ENCODE measurements at regions not wholly inside any gene's neighbourhood (a gene's known extent, or its start where the extent isn't known, plus 50 kb on each side); places are given as distances from the start of the nearest gene placed in this dataset.

DNA sequence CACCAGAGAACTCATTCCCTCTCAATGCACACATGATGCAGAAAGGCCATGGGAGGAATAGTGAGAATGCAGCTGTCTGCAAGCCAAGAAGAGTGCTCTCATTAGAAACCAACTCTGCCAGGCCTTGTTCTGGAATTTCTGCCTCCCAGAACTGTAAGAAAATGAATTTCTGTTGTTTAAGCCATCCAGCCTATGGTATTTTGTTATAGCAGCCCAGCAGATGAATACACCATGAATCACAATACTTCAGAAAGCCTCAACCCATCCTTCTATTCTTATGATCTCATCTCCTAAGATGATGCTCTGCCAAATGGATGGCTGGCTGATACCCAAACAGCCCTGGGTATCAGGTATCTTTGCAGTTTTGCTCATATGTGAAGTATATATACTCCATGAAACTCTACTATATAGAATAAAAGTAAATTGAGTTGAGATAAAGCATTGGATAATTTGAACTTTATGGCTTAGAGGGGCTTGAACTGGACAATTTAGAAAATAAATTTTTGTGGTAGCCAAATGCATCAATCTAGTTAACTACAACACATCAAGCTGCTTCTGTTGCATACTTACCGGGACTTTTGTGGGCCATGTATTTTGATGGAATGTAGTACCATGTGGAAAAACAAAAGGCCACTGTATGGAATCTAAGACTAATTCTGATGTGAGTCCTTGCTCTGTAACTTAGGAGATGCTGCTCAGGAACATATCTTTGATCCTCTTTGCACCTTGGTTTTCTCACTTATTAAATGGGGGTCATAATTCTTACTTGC is 245.9 kb downstream of the HS3ST1 start:
- DNase-seq (ENCODE audit: low spot score): no peak

DNA sequence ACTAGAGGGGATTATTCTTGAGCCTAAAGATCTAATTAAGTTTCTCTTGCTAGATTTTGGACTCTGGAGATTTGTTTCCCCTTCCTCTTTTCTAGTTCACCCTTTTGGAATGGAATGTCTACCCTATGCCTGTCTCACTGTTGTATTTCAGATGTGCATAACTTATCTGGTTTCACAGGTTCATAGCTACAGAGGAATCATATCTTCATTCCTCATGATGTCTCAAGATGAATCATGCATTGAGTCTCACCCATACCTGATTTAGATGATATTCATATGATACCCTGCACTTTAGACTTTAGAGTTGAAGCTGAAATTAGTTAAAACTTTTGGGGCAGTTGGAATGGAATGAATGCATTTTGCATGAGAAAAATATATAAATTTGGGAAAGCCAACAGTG is 246.7 kb downstream of the HS3ST1 start:
- no peak for DNase-seq (ENCODE audit: low spot score)

DNA sequence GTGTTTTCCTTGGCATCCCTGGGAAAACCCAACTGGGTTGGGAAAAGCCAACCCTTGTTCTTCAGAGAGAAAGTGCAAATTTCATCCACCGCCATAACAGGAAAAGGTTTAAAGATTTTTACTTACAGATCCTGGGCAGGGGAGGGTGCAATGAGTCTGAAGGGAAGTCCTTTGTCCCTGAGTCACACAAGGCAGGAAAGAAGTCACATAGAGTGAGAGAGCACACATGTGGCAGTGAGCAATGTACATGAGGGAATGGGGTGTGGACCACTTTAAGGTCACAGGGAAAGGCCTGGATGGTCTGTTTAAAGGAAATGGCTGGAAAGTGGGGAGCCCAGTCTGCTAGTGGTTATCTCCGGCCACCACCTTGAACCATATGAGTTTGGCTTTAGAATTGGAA is 248.9 kb downstream of the HS3ST1 start:
- DNase-seq (ENCODE audit: low spot score): no peak

DNA sequence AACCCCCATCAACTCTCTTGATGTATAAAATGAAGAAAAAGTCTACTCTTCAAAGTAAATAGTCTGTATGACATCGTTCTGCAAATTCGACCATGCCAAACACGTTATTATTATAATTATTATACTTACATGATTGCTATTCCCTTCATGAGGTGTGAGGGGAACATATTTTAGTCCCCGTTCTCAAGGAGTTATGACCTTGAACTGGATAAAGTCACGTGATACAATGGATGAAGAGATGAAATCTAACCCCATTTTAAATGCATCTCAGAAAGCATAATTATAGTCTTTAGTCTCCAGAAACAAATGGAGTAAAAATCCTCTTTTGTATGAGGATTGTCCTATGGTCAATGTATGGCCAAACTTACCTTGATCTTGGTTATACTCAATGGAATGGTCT is 250.3 kb downstream of the HS3ST1 start:
- no peak for DNase-seq (ENCODE audit: low spot score)

DNA sequence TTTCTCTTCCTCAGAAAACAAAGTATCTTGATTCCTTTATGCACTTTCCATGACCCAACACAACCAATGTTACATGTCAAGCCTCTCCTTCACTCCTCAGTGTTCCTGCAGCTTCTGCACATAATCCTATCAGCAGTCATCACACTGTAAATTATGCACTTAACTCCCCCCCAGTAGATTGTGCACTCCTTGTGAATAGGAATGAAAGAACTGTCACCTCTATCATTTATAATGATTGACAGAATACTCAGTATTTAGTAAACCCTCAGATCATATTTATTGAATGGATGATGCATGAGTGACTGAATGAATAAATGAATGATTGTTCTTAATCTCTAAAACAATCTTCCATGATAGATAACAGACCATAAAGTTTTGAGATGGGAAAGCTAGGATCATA is 253.3 kb downstream of the HS3ST1 start:
- no peak for DNase-seq (ENCODE audit: low spot score)

DNA sequence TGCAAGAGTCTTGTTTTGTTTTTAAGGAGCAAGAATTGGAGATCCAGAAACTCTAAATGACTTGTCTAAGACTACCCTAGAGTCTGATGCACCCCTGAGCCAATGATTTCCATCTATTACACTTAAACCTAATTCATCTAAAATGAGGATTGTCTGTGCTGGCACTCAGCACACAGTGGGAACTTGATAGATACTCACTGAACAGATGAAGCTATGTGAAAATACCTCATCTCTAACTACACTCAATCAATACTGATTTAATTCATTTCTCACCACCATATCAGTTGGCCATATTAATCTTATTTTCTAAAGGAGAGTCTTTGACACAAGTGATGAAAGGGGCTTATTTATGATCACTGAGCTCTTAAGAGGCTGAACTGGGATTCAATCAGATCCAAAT is 262.1 kb downstream of the HS3ST1 start:
- DNase-seq (ENCODE audit: low spot score): no peak

DNA sequence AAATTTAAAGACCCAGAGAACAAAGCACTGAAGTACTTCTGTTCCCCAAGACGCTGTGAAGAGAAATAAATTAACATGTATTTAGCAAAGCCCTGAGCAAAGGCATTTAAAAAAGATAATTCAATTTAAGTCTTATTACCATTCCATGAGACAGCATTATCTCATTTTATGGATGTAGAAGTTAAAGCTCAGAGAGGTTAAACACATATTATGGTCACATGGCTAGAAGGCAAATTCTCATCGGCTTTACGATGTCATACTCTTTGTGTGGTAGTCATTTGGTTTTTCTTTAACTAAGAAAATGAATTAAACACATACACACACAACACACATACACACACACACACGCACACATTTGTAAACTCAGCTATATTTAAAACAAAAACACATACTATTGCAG is 262.7 kb downstream of the HS3ST1 start:
- DNase-seq (ENCODE audit: low spot score): no peak

DNA sequence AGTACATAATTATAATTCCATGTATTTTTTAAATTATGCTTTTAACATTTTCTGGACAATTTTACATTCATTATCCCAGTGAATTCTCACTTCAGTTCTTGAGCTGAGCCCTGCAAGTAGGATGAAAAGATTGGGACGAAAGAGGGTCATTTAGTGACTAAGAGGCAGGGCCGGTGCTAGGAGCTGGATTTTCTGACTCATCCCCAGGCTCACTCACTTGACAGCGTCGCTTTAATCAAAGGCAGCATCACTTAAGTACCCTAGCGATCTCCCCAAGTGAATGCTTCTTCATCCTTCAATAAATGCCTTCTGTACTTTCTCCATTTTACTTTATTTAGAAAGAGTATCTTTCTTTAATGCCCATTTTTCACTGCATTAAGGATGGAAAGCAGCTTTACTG is 263.6 kb downstream of the HS3ST1 start:
- DNase-seq (ENCODE audit: low spot score): no peak

DNA sequence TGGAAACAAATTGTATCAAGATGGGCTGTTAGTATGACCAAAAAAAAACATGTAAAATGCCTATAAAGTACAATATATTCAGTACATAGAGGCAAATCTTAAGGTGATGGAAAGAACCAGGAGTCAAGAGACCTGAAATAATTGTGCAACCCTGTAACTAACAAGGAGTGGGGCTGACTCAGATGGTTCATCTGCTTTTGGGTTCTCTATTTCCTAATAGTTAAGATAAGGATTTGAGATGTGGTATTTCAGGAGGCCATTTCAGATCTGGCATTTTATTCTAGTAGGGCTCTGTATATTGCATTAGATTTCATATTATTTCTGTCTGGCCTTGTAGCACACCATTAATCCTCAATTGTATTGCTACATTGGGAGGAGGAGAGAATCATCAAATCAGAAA is 268.4 kb downstream of the HS3ST1 start:
- DNase-seq (ENCODE audit: low spot score): no peak

DNA sequence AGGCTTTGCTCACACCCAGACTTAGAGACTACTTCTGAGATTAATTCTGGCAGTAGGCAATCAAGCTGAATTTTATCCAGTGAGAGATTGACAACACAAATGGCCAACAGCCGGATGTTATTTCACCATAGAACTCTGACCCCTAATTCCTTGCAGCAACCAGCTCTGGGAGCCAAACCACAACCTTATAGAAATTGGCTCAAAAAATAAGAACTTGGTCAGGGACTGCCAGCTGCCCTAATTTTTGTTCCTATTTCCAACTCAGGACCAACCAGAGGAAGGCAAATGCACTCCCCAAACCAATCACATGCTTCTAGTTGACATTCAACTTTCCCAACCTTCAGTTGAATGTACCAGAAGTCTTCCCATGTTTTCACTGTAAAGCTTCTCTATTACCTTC is 269.7 kb downstream of the HS3ST1 start:
- no peak for DNase-seq (ENCODE audit: low spot score)

DNA sequence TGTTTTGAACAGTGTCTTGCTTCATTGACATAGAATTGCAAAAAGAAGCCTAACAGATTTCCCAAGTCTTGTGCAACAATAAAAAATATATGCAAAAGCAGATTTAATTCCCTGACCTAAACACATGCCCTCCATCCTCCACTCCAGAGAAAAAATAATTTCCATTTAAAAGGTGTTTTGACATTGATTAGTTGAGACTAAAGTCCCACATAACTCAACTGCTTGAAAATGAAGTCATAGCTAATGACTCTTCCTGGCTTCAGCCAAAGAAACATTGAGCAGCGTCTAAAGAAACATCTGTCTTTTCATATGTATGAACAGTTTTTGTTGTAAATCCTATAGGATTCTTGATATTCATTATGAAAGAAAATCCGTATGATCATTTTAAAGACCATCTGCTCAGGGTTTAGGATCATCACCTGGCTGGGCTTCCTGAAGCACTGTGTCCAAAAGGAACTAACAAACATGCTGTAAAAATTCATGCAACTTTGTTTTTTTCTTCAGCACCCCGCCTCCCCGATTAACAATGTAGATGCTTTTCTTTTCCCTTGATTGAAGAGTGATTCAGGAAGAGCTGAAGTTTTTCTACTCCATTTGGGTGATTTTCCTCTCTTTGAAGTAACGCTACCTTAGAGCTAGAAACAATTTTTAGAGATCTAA is 273.4 kb downstream of the HS3ST1 start:
- no peak for DNase-seq (ENCODE audit: low spot score)

DNA sequence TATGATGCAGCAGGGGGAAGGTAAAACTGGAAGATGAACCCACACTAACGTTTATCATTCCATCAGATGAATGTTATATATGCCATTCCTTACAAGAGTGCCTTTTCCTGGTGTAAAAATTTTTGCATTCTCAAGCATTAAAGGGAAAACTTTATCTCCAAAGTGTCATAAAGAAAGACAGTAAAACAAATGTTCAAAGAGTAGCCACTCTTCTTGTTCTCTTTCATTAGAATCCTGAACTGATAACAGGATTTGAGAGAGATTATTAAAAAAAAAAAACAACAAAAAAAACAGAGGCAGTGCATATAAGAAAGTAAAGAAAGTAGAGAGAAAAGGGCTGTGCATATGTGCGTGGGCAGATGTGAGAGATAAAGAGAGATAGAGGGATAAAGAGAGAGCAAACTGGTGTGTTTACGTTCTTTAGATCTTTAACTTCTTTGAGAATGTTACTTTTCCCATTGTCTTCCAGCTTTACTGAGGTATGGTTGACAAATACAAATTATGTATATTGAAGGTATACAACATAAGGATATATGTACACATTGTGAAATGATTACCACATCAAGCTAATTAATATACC is 275.4 kb downstream of the HS3ST1 start:
- DNase-seq (ENCODE audit: low spot score): no peak

DNA sequence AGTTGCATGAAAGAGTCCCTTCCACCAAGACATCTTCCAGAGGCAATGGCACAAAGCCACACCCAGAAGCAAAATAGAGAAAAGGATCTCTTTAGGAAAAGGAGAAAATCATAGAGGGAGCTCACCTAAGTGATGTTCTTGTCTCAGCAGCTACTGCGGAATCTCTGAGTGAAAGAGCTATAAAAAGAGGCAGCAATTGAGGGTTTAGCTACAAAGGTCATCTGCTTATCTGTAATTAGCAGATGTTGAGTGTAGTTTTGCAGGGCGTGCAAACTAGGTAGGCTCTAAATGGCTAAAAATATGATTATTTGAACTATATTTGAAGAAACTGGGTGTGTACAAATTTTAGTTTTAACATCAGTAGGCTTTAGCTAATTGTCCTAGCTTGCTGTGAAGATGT is 276.0 kb downstream of the HS3ST1 start:
- no peak for DNase-seq (ENCODE audit: low spot score)

DNA sequence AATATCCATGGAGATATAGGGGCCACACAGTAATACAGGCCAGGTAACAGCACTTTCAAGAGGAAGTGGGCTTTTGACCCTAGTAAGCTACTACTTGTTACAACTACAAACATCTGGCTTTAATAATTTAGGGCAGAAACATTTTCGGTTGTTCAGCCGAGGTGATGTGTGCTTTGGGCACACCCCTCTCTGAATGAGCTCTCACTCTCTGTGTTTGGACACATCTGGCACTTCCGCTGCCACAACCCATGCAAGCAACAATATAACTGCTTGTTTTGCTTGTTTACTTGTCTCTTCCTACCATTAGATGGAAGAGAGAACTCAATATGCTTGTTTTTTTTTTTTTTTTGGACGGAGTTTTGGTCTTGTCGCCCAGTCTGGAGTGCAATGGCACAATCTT is 277.2 kb downstream of the HS3ST1 start:
- no peak for DNase-seq (ENCODE audit: low spot score)

DNA sequence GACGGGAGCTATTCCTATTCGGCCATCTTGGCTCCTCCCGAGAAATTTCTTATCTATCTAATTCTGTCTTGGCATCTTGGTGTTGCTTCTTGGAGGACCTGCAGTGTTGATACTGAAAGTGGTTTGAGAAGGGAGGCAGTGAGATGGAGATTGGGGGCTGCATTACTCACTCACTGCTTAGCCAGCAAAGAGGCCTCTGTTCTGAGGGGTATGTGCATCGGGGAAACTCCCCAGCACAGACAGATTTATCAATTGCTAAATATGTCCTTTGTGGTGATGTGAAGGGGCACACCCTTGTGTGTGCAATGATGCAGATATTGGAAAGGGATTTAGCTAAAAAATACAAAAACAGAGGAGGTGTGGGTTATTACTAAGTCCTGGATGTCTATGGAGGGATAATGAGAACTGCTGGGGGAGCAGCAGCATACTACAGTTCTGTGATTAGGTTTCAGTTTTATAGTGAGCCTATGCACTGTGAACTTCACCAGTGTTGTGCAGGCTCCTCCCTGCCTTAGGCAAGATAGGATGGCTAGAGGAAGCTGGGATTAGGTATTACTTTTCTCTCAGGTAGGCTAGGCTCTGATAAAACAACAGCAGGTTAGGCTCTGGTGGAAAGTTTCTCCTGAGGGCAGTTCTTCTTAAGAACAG is 279.0 kb downstream of the HS3ST1 start:
- DNase-seq (ENCODE audit: low spot score): no peak

DNA sequence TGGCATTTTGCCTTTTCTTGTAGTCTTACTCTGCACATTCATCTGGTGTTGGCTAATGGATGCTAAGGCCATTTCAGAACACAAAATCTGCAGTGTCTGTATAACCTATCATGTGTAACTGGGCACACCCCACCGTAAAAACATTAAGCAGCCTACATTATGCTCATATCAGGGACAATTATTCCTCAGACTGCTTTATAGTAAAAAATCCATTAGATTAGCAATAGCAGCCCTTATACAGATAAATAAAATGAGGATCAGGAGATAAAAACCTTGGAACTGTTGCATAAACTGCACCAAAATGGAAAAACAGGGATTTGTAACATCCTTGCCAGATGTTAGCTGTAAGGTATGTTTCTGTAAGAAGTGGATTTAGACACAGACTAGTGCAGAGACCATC is 288.8 kb downstream of the HS3ST1 start:
- DNase-seq (ENCODE audit: low spot score): no peak

DNA sequence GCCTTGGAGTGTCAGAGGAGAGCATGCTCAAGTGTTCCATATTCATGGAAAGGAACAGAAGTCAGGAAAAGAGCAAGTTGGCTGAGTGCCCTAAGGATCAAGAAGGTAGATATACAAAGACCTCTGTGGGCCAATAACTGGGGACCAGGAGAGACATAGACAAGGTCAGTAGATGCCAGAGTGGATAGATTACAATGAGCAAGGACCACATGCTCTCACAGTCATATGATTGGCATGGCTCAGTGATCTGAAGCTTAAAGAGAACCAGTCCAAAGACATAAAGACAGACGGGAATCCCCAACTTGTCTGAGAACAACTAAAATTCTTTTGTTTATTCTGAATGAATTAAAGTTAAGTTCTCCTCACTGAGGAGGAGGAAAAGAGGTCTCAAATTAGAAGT is 289.7 kb downstream of the HS3ST1 start:
- DNase-seq (ENCODE audit: low spot score): no peak

DNA sequence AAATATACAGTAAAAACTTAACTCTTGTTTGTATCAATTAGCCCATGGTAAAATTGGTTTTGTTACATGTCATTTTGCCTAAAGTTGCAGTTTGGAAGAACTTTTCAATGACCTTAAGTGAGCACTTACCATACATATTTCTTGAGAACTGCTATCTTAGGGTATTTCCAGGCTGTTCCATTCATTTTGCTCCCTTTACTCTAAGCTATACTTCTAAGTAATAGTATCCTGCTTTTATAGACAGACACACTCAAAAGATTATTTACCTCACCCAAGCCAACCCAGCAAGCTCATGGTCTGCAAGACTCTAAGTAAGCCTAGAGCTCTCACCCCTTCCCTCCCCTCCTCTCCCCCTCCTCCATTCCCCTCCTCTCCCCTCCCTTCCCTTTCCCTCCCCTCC is 294.0 kb downstream of the HS3ST1 start:
- DNase-seq (ENCODE audit: low spot score): no peak

DNA sequence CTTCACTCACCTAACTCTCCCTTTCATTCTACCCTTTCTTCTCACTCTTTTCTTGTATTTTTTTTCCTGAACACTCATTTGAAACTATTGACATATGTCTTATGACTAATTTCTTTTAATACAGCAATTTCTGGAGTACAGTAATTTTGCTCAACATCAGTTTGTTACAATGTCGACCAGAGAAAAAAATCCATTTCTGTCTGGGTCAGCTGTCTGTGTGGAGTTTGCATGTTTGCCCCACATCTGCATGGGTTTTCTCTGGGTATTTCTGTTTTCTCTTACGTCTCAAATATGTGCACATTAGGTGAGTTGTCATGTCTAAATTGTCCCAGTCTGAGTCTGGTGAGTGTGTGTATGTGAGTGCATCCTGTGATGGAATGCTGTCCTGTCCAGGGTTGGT is 294.8 kb downstream of the HS3ST1 start:
- no peak for DNase-seq (ENCODE audit: low spot score)

DNA sequence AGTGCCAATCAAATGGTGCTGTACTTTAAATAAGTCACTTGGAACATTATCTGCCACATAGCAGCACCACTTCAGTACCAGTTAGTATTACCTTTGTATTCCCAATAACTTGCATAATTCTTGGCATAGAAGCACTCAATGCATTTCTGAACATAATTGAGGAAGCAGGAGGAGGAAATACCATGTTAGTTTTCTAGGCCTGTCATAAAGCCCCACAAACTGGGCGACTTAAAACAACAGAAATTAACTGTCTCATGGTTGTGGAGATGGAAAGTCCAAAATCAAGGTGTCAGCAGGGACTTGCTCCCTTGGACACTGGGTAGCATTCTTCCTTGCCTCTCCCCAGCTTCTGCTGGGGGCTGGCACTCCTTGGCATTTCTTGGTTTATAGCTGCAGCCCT is 296.2 kb downstream of the HS3ST1 start:
- no peak for DNase-seq (ENCODE audit: low spot score)

DNA sequence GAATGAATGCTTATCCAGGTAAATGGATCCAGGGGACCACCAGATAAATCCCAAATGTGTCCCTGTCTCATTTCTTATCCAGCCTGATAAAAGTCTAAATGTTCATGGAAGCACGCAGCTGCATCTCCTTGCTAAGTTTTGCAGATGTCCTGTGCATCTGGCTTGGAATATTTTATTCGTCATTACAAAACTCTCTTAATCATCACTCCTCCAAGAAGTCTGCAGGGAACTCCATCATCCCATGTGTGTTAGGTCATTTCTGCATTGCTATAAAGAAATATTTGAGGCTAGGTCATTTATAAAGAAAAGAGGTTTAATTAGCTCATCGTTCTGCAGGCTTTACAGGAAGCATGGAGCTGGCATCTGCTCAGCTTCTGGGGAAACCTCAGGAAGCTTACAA is 297.2 kb downstream of the HS3ST1 start:
- DNase-seq (ENCODE audit: low spot score): no peak

DNA sequence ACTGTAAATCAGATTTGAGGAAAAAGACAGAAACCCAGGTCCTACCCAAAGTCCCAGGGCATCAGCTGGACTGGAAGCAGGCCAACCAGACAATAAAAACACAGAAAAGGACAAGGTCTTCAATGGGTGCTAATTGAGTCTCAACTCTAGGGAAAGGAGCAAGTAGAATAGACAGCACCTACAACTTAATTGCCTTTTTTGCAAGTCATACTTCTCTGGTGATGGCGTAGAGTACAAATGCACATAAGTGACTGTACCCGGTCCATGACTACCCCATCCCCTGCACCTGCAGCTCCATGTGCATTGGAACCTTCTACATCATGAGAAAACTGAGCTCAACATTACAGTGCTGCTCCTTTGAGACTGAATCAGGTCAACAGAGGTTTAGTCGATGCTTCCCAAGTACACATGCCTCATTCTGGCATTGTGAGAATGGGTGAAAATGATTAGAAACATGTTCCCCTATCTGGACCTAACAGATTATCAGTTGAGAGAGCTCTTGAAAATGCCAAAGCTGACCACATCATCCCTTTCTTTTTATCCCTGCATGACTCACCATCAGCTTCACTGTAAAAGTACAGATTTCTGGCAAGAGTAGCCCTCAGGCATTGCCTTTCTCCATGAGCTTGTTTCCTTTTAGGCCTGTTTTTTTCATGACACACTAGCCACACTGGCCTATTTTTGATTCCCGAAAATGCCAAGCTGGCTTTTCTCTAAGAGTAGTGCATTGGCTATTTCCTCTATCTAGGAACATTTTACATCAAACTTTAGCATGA is 298.3 kb downstream of the HS3ST1 start:
- DNase-seq (ENCODE audit: low spot score): no peak

All from mucosa of gallbladder (tissue), 1 donor.